ENCODE measurements at regions not wholly inside any gene's neighbourhood (a gene's known extent, or its start where the extent isn't known, plus 50 kb on each side); places are given as distances from the start of the nearest gene placed in this dataset.

DNA sequence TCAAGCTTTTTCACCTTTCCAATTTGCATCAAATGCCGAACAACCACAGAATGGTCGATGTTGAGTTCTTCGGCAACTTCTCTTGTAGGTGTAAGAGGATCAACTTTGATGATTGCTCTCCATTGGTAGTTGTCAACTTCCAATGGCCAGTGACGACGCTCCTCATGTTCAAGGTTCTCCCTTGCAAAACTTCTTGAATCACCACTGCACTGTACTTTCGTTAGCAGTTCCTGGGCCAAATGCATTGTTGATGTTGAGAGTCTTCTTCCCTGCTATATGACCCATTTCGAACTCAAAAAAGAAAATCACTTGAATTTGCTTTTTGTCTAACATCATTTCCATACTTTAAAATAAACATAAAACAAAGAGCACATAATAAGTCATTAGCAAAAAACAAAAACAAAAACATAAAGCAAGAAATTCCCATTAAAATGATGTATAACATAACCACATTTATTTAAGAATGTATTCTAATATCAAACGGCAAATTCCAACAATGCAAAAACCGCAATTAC, 71.2 kb upstream of the AP4E1 start:
- TF ChIP-seq EZH2 (IDR thresholded peaks at IDR 0.05; ENCODE audit: borderline replicate concordance, low read length) = no peak
- TF ChIP-seq, protein P1, sequence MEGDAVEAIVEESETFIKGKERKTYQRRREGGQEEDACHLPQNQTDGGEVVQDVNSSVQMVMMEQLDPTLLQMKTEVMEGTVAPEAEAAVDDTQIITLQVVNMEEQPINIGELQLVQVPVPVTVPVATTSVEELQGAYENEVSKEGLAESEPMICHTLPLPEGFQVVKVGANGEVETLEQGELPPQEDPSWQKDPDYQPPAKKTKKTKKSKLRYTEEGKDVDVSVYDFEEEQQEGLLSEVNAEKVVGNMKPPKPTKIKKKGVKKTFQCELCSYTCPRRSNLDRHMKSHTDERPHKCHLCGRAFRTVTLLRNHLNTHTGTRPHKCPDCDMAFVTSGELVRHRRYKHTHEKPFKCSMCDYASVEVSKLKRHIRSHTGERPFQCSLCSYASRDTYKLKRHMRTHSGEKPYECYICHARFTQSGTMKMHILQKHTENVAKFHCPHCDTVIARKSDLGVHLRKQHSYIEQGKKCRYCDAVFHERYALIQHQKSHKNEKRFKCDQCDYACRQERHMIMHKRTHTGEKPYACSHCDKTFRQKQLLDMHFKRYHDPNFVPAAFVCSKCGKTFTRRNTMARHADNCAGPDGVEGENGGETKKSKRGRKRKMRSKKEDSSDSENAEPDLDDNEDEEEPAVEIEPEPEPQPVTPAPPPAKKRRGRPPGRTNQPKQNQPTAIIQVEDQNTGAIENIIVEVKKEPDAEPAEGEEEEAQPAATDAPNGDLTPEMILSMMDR (IDR thresholded peaks at IDR 0.05; ENCODE audit: low read length) = no peak
